ENCODE measurements at regions not wholly inside any gene's neighbourhood (a gene's known extent, or its start where the extent isn't known, plus 50 kb on each side); places are given as distances from the start of the nearest gene placed in this dataset.
A peak's percentile ranks its signal among the peaks of the same experiment; 100 is the strongest.

GRCh38 chr6:169864148-169865020 is 113.0 kb downstream of the ERMARD start:
- TF ChIP-seq EZH2phosphoT487 (IDR thresholded peaks at IDR 0.05; ENCODE audit: borderline replicate concordance, low read length) (no peak), CTCF (IDR thresholded peaks at IDR 0.05; ENCODE audit: low read depth, low read length, poor library complexity, severe bottlenecking) (no peak)
- Histone ChIP-seq H3K36me3 (ENCODE audit: control insufficient read depth, low read length) (no peaks in the 10 kb centered on the region), H3K4me3 (ENCODE audit: low read length) (peak overlapping the region; percentile 12; the same call in 1 of the 2 replicates), H3F3A (ENCODE audit: control insufficient read depth, insufficient read depth) (0 out of 2 replicates have a peak, but pooled peaks cover 2% of the 10 kb centered on the region), H3K27me3 (ENCODE audit: control insufficient read depth, low read length) (no peaks in the 10 kb centered on the region), H3K9me3 (ENCODE audit: control insufficient read depth, insufficient read depth, low read length) (peaks cover 14% of the 10 kb centered on the region; the same call in 1 of the 2 replicates), H3K4me2 (ENCODE audit: low read length) (peak overlapping the region; percentile 28; the same call in 1 of the 2 replicates), H3K79me2 (ENCODE audit: control insufficient read depth, low read length) (no peaks in the 10 kb centered on the region), H4K20me1 (ENCODE audit: control insufficient read depth, insufficient read depth, low read depth, low read length) (no peaks in the 10 kb centered on the region), H3K9me2 (replicated peaks; ENCODE audit: control insufficient read depth, low read length) (no peaks in the 10 kb centered on the region), H3K27ac (ENCODE audit: low read depth, low read length) (peak overlapping the region; percentile 40), H3K4me1 (ENCODE audit: control insufficient read depth, low read length) (peaks cover 58% of the 10 kb centered on the region)

- no peaks in the 10 kb centered on the region for H4K20me1 ChIP-seq (ENCODE audit: control insufficient read depth, insufficient read depth, low read depth, low read length)
- no peaks in the 10 kb centered on the region for H3K27me3 ChIP-seq (ENCODE audit: control insufficient read depth, low read length)
- H3K4me3 ChIP-seq (ENCODE audit: low read length): no peak overlapping the region; the same call in 1 of the 2 replicates
- no peaks in the 10 kb centered on the region for H3K79me2 ChIP-seq (ENCODE audit: control insufficient read depth, low read length)
- H3K4me2 ChIP-seq (ENCODE audit: low read length): peak overlapping the region; percentile 28; the same call in 1 of the 2 replicates
- no peaks in the 10 kb centered on the region for H3K36me3 ChIP-seq (ENCODE audit: control insufficient read depth, low read length)
- H3K9me2 ChIP-seq (replicated peaks; ENCODE audit: control insufficient read depth, low read length): no peaks in the 10 kb centered on the region
- no peak for TF ChIP-seq EZH2phosphoT487 (IDR thresholded peaks at IDR 0.05; ENCODE audit: borderline replicate concordance, low read length)
- no peak for TF ChIP-seq CTCF (IDR thresholded peaks at IDR 0.05; ENCODE audit: low read depth, low read length, poor library complexity, severe bottlenecking)
- H3K27ac ChIP-seq (ENCODE audit: low read depth, low read length): no peak overlapping the region
- peaks cover 58% of the 10 kb centered on the region for H3K4me1 ChIP-seq (ENCODE audit: control insufficient read depth, low read length)
- H3F3A ChIP-seq (ENCODE audit: control insufficient read depth, insufficient read depth): 0 out of 2 replicates have a peak, but pooled peaks cover 2% of the 10 kb centered on the region
- H3K9me3 ChIP-seq (ENCODE audit: control insufficient read depth, insufficient read depth, low read length): peaks cover 14% of the 10 kb centered on the region; the same call in 1 of the 2 replicates
Measured at GRCh38 chr6:169863710-169864109, 112.3 kb downstream of the ERMARD start.

- no peak overlapping the region for H3K27ac ChIP-seq (ENCODE audit: low read depth, low read length)
- H3K27me3 ChIP-seq (ENCODE audit: control insufficient read depth, low read length): no peaks in the 10 kb centered on the region
- 0 out of 2 replicates have a peak, but pooled peaks cover 2% of the 10 kb centered on the region for H3F3A ChIP-seq (ENCODE audit: control insufficient read depth, insufficient read depth)
- H3K4me1 ChIP-seq (ENCODE audit: control insufficient read depth, low read length): peaks cover 58% of the 10 kb centered on the region
- no peaks in the 10 kb centered on the region for H3K36me3 ChIP-seq (ENCODE audit: control insufficient read depth, low read length)
- no peak overlapping the region for H3K4me3 ChIP-seq (ENCODE audit: low read length)
- no peaks in the 10 kb centered on the region for H3K79me2 ChIP-seq (ENCODE audit: control insufficient read depth, low read length)
- H3K9me3 ChIP-seq (ENCODE audit: control insufficient read depth, insufficient read depth, low read length): peaks cover 20% of the 10 kb centered on the region
- no peak overlapping the region for H3K4me2 ChIP-seq (ENCODE audit: low read length)
- H4K20me1 ChIP-seq (ENCODE audit: control insufficient read depth, insufficient read depth, low read depth, low read length): no peaks in the 10 kb centered on the region
- H3K9me2 ChIP-seq (replicated peaks; ENCODE audit: control insufficient read depth, low read length): no peaks in the 10 kb centered on the region
- TF ChIP-seq EZH2phosphoT487 (IDR thresholded peaks at IDR 0.05; ENCODE audit: borderline replicate concordance, low read length): no peak
- TF ChIP-seq CTCF (IDR thresholded peaks at IDR 0.05; ENCODE audit: low read depth, low read length, poor library complexity, severe bottlenecking): no peak
Measured at GRCh38 chr6:169862892-169863525, 111.6 kb downstream of the ERMARD start.
